Stimulated activated CD4-positive, alpha-beta T cell treated with anti-CD3 and anti-CD28 coated beads, Interleukin-4, amount 100 ng/mL, for 24 hours (primary cell): ENCODE measurements at regions not wholly inside any gene's neighbourhood (a gene's known extent, or its start where the extent isn't known, plus 50 kb on each side); places are given as distances from the start of the nearest gene placed in this dataset.

Experiments used
- DNase-seq: peaks from one replicate; pipeline ENCODE4 v3.0.0-alpha.2; 2020

DNA sequence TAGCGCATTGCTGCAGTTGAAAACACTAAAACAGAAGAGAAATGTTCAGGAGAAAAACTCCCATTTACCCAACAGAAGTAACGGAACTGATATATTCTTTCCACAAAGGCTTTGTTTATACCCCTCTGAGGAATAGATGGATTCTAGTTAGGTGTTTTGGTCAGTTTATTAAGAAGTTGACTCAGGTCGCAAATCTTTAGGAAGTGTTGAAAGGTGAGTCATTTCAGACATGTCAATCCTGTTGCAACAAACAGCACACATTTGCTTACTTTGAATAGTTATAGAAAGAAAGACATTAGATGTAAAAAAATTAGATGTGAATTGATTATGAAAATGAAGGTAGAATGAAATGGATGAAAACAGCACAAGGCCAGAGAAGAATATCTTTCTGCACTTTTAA is 941.0 kb downstream of the KCNJ2 start:
- DNase-seq, result no peak

GRCh38 chr17:71111460-71111859 is 942.1 kb downstream of the KCNJ2 start:
- no peak for DNase-seq

DNA sequence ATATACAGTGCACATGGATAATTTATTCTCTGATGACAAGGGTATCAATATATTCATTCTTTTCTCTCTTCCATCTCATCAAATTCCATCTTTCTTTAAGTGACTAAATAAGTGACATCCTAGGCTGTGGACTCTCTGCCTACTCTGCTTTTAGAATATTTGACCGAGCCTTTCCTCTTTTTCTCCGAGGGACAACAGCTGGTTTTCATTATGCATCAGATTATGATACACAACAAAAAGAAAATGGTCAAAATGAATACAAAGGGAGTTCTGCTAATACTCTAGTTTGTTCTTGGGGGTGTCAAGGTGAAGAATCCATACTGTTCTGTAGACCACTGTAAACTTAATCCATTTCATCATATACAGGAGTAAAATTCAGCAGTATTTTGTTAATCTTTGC is 942.6 kb downstream of the KCNJ2 start:
- no peak for DNase-seq

DNA sequence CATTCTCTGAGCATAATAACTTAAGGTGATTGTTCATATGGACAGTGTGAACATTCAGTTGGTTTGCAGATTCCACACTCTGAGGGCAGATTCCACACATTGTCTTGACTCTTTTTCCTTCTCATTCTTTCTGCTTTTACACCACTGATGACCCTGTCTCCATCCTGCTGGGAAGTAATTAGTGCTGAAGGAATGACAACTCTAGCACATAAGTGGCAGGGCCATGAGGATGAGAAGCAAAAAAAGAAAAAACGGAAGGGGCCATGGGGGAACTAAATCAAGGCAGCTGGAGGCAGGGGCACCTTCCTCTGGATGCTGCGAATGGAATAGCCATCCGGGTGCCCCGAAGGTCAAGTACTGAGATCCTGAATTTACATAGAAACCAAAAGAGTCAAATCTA is 944.0 kb downstream of the KCNJ2 start:
- no peak for DNase-seq

- DNase-seq, result no peak
Observed at GRCh38 chr17:71114911-71115668, 945.8 kb downstream of the KCNJ2 start.

DNA sequence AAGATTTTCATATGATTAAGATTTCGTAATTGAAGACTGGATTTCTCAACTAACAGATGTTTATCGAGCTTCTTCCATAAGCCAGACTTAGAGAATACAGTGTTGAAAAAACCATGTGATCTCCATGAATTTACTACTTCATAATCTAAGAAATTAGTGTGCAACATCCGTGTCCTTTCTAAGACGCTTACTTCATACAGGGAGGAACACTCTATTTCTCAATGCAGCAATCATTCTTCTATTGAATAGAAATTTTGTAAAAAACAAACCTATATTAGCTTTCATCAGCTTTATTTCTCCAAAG is 946.3 kb downstream of the KCNJ2 start:
- DNase-seq, result no peak

GRCh38 chr17:71117466-71117865 is 948.1 kb downstream of the KCNJ2 start:
- DNase-seq, result no peak

DNA sequence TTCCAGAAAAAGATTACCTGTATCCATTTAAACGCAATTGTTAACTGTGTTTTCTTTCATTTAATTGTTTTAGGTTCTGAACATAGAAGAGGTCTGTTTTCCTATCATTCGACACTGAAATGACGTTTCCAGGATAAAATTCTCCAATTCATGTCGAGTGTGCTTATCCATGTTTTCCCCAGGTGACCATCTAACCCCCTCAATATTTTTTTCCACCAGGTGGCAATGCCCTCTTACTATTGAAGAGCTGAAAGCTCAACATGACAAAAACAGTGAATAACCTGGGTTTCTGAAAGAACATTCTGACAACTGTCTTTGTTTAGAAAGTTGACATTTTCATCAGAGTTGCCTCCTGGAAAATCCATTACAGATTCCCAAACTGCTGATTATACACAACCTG is 948.7 kb downstream of the KCNJ2 start:
- no peak for DNase-seq

- no peak for DNase-seq
Observed at GRCh38 chr17:71127416-71127815, 958.1 kb downstream of the KCNJ2 start.

DNA sequence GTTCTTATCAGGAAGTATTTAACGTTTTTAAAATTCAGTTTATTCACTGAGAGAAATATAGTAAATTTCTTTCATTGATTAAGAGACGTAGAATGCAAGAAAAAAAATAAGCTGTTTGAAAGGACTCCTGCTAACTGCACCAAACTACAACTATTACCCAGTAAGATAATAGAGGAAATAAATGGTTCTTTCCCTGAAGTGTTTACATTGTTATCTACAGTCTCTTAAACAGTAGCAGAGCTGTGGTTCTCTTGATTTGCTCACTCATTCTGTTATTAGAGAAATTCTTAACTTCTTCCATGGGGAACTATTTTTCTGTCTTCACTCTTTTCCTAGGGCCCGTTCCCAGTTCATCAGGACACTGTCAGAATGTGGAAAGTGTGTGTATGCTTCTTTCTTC is 973.0 kb downstream of the KCNJ2 start:
- DNase-seq, result no peak

DNA sequence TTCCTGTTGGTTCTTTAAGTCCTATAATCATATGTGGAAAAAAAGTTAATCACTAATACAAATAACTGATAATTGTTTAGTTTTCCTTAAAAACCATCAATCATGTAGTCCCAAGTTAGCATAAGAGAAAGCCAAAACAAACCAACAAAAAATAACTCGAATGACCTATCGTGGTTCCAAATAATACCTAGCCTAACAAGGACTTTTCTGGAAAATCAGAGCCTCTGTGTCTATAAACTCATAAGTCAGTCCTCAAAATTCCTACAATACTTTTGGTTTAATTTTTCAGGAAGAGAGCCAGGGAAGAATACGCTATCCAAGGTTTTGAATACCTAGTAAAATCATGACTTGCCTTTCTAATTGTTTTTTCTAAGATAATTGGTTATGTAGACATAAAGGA is 975.3 kb upstream of the SOX9 start:
- DNase-seq, result no peak

GRCh38 chr17:71147906-71148305 is 972.9 kb upstream of the SOX9 start:
- no peak for DNase-seq

DNA sequence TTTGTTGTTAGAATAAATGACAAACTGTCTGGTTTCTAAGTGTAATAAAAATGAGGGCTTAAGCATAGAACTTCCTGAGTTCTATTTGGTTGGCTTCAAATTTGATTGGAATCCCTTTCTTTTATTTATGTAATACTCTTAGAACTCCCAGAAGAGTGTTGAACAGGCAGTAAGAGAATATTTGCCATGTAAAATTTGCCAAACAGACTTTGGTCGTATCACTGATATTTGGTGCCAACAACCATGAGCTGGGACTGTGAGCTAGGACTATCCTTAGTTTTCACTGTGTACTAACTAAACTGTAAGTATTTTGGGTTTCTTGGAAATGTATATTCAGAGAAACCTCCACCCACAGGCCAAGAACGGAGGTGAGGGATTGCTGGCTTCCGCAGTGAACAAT is 971.2 kb upstream of the SOX9 start:
- DNase-seq, result no peak

DNA sequence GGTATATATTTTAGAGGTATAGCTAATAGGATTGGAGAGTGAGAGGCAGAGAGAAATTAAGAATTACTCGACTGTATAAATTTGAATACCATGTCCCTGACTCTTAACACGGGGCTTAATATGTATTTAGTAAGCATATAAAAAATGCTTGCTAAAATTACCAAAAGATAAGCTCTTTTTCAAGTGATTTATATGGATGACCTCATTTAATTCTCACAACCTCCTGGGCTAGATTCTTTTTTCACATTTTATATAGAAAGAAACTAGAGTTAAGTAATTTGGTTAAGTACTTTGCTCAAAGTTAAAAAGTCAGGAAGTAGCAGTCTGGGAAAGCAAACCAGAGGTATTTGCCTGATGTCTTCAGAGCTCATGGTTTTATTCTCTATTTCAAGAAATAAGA is 963.5 kb upstream of the SOX9 start:
- no peak for DNase-seq

- DNase-seq, result no peak
Observed at GRCh38 chr17:71158437-71158836, 962.4 kb upstream of the SOX9 start.

GRCh38 chr17:71163121-71163812 is 957.6 kb upstream of the SOX9 start:
- DNase-seq, result no peak

DNA sequence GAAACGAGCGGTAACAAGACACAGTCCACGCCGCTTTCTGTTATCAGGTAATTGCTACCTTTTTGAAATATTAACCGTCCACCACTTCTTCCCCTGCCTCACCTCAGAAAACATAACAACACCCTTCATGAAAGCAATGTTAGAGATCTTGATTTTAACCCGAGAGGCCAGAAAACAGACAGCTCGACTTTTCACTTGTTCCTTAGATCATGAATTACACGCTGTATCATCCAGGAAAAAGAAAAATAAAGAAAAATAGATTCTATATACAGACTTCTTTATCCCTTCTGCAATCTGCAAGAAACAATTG is 957.1 kb upstream of the SOX9 start:
- no peak for DNase-seq

DNA sequence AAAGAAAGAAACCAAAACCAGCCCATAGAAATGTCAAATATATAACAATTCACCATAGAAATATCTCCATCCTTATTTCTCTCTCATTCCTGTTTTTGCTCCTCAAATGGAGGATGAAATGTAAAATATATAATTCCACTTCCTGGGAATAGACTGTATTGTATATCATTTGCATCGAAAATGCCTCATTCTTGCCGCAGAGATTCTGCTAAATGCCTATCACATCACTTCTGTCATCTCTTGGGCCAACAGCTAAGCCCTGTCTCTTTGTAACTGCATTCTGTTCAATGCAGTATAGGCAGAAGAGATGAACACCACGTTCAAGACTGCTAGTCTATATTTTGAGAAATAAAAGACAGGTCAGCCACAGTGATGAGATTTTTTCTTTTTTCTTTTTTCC is 956.3 kb upstream of the SOX9 start:
- DNase-seq, result no peak

DNA sequence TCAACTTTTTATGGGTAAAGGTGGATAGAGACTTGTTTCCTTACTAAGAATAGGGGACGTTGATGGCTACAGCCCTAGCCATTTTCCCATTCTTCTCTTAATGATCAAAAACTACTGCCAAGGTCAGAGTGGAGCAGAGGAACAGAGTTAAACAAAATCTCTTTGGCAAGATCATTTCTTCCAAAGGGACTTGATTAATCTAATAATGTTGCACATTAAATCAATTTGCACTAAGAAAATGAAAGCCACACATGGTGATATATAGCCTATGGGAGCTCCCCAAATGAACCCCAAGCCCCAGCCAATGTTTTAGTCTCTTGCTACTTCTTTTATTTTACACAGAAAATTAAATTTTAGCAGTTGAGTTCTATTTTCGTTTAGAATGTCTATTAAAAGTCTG is 954.5 kb upstream of the SOX9 start:
- no peak for DNase-seq

DNA sequence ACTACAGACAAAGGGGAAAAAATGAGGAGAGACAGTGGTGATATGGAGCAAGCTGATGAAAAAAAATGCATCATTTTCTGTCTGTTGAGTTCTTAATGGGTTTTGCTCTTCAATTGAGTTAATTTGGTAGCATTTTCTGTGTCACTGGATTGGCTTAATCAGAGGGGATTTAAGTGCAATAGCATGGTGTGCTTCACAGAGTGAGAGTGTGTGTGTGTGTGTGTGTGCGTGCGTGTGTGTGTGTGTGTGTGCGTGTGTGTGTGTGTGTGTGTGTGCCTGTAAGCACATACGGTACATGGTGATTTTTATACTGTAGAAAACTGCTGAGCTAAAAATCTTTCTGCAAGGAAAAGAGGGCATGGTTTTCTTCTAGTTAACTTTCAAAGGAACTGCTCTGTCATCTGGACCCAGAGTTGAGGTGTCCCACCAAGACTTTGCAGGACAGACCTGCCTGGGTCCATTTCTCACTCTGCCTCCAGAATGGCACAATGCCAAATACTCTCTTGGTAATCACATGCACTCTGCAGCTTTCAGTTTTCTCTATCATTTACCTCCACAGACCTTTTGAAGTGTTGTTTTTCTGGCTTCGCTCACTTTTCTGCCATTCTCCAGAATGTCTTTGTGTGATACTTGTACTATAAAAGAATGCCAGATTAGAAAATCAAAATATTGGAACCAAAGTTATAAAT is 952.6 kb upstream of the SOX9 start:
- DNase-seq, result no peak

DNA sequence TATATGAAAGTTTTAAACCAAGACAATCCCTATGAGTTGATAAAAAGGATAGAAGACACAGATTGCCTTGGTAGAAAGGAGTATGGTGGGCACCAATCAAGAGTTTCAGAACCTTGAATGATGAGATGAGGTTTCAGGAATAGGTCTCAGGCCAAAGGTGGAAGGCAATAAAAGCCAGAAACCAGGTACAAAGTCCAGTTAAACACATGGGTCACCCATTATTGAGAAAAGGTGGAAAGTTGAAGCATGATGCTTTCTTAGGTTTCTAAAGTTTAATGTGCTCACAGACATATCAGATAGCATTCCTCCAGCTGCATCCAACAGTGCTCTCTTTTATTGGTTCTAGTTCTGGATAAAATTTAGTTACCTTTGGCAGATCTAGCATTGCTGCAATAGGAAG is 950.8 kb upstream of the SOX9 start:
- DNase-seq, result no peak

DNA sequence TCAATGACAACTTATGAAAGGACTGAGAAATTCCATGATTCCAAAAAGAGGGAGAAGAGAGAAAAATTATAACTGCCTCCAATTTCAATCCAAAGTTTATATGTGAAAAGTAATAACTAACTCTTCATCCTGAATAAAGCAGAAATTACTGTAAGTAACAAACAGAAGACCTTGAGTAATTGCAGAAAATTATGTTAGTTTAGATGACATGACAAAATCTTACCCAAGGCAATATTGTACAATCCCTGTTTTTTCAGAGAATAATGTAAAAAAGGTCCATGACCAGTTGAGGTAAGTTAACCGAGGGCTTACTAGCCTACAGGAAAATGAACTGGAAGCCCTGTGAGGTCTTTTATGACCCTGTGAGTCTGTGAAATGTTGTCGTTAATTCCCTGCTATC is 949.5 kb upstream of the SOX9 start:
- DNase-seq, result no peak

- DNase-seq, result no peak
Observed at GRCh38 chr17:71173991-71174390, 946.8 kb upstream of the SOX9 start.

DNA sequence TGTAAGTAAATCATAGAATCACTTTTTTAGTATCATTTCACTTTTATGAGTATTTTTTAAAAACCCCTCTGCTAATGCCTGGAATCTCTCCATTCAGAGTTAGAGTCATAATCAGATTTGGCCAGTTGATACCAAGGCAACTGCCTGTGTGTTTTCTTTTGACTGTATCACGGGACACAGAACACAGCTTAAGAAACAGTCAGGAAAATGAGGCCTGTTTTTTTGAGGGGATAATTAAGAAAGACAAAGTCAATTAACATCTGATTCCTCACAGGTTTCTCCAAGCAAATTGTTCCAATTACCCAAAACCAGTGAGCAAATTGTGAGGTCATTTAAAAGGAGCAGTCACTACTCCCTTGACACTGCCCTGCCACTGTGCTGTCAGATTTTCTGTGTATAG is 944.5 kb upstream of the SOX9 start:
- no peak for DNase-seq
